GM12878 (cell line): ENCODE measurements at regions not wholly inside any gene's neighbourhood (a gene's known extent, or its start where the extent isn't known, plus 50 kb on each side); places are given as distances from the start of the nearest gene placed in this dataset.

Source experiments
- ATAC-seq: fragments of 200-7000 bp; cut with Tn5 transposase; 3 replicates; pipeline ENCODE4 v1.9.1; 2020; ENCODE audit warnings: mild to moderate bottlenecking, moderate library complexity
- BruUV-seq: library from RNA; stranded (reverse); fragments of 400-500 nt; replicated peaks from 2 replicates; lab custom pipeline; 2021; lab: Mats Ljungman, UMichigan
- CTCF ChIA-PET: fragments of 300-600 bp; sonication (Branson Sonifier 250); formaldehyde crosslinking; extraction: SDS; loops from one replicate; lab custom pipeline; 2021; ENCODE audit warnings: inconsistent platforms; lab: Yijun Ruan, JAX
- POLR2A ChIA-PET: fragments of 350-600 bp; formaldehyde crosslinking; extraction: SDS; loops from one replicate; lab custom pipeline; 2021; ENCODE audit warnings: inconsistent platforms; lab: Charles Lee
- RAD21 ChIA-PET: fragments of 300-600 bp; sonication (Branson Sonifier 250); formaldehyde crosslinking; loops from one replicate; lab custom pipeline; 2023; ENCODE audit warnings: antibody characterized with exemption; ENCODE audit not compliant: unreplicated experiment; lab: Charles Lee
- SMC1A ChIA-PET: fragments of 300-600 bp; sonication (Branson Sonifier 250); formaldehyde crosslinking; loops from one replicate; lab custom pipeline; 2023; ENCODE audit not compliant: unreplicated experiment, uncharacterized antibody; lab: Charles Lee
- DNase-seq: peaks from one replicate; pipeline ENCODE4 v3.0.0-alpha.2; 2011; ENCODE audit warnings: low read depth, low spot score
- FAIRE-seq: peaks from 3 replicates; lab custom pipeline; 2011; peaks lifted over from hg19 to GRCh38; lab: Jason Lieb, UNC
- H2AFZ ChIP-seq: 2 replicates; pipeline ENCODE4 v1.6.0; 2011; ENCODE audit warnings: low read depth, low read length, control low read depth; ENCODE audit not compliant: control insufficient read depth
- H3K27ac ChIP-seq: 2 replicates; pipeline ENCODE4 v1.5.1; 2011; ENCODE audit warnings: control low read depth; ENCODE audit not compliant: control insufficient read depth, insufficient read depth
- H3K27me3 ChIP-seq, 2 experiments: replicated peaks in 1 of 2; 2 replicates each; pipeline versions ENCODE4 v1.6.0 to v1.6.1; 2011; ENCODE audit warnings: low read length in 1 of 2; ENCODE audit not compliant: control insufficient read depth in 2 of 2, insufficient read depth in 2 of 2
- H3K36me3 ChIP-seq, 2 experiments: 2 replicates each; pipeline ENCODE4 v1.5.1; 2011; ENCODE audit warnings: low read length in 1 of 2; ENCODE audit not compliant: control insufficient read depth in 2 of 2, insufficient read depth in 2 of 2
- H3K4me1 ChIP-seq: 2 replicates; pipeline ENCODE4 v1.6.1; 2011; ENCODE audit warnings: mild to moderate bottlenecking, low read length, moderate library complexity, mixed read lengths; ENCODE audit not compliant: control insufficient read depth, insufficient read depth
- H3K4me2 ChIP-seq: 2 replicates; pipeline ENCODE4 v1.6.0; 2011; ENCODE audit warnings: control low read depth; ENCODE audit not compliant: control insufficient read depth, insufficient read depth
- H3K4me3 ChIP-seq: fragments of 200-600 bp; sonication (generic); 2 replicates; pipeline ENCODE4 v1.5.1; 2016
- H3K79me2 ChIP-seq: 2 replicates; pipeline ENCODE4 v1.6.0; 2011; ENCODE audit warnings: low read length; ENCODE audit not compliant: control insufficient read depth, insufficient read depth
- H3K9ac ChIP-seq: 2 replicates; pipeline ENCODE4 v1.8.0; 2011; ENCODE audit warnings: low read length, control low read depth, mixed read lengths; ENCODE audit not compliant: control insufficient read depth, insufficient read depth
- H3K9me3 ChIP-seq: replicated peaks from 3 replicates; pipeline ENCODE4 v1.5.1; 2011; ENCODE audit warnings: mild to moderate bottlenecking, low read length; ENCODE audit not compliant: control insufficient read depth, insufficient read depth
- H4K20me1 ChIP-seq: 2 replicates; pipeline ENCODE4 v1.6.0; 2011; ENCODE audit not compliant: control insufficient read depth, insufficient read depth
- ATF3 ChIP-seq: IDR thresholded peaks from 2 replicates; pipeline ENCODE4 v1.6.1; 2011; ENCODE audit warnings: low read depth, mild to moderate bottlenecking, low read length, moderate library complexity, borderline replicate concordance; ENCODE audit errors: extremely low read depth
- CBFB ChIP-seq: IDR thresholded peaks from 2 replicates; pipeline ENCODE4 v1.6.1; 2016; ENCODE audit warnings: antibody characterized with exemption, low read depth
- CTCF ChIP-seq, 3 experiments: IDR thresholded peaks in 2 of 3; conservative IDR thresholded peaks in 1 of 3; 2 replicates each; pipeline ENCODE4 v1.5.1; 2011; ENCODE audit warnings: low read depth in 3 of 3, low read length in 3 of 3, mild to moderate bottlenecking in 3 of 3, control low read depth in 2 of 3, moderate library complexity in 2 of 3, inconsistent platforms in 1 of 3, mixed read lengths in 1 of 3; ENCODE audit not compliant: control insufficient read depth in 2 of 3, insufficient read depth in 1 of 3; ENCODE audit errors: extremely low read depth in 1 of 3
- RAD21 ChIP-seq: IDR thresholded peaks from 2 replicates; pipeline ENCODE4 v1.6.1; 2011; ENCODE audit warnings: mild to moderate bottlenecking, low read depth, low read length, moderate library complexity; ENCODE audit not compliant: insufficient read depth
- SMC3 ChIP-seq: IDR thresholded peaks from 2 replicates; pipeline ENCODE4 v1.6.1; 2011; ENCODE audit warnings: low read length, improper control_type of control experiment, borderline replicate concordance
- TBL1XR1 ChIP-seq: IDR thresholded peaks from 2 replicates; pipeline ENCODE4 v1.6.1; 2012; ENCODE audit warnings: low read depth, low read length, improper control_type of control experiment
- WGBS: methylation state at CpG from one replicate; pipeline ENCODE4 v1.1.6; 2016; ENCODE audit warnings: low lambda C conversion rate; ENCODE audit not compliant: insufficient replicate concordance, insufficient coverage; ENCODE audit errors: missing lambda C conversion rate; 5-methylcytosine and 5-hydroxymethylcytosine counted together
- in situ Hi-C: fragments of 300-500 bp; cut with MboI; formaldehyde crosslinking; loops from 9 replicates; pipeline ENCODE4 v1.14.3; 2018; ENCODE audit warnings: mixed read lengths
- intact Hi-C: fragments of 100-400 bp; cut with micrococcal nuclease; formaldehyde crosslinking; loops from one replicate; pipeline ENCODE4 v1.14.2; 2022; ENCODE audit not compliant: unreplicated experiment

GRCh38 chr16:6643080-6643686 is 689.5 kb upstream of the RBFOX1 start:
- FAIRE-seq, result peak; percentile 64
- H3K4me3 ChIP-seq, result no peak overlapping the region
- intact Hi-C loops, result loop anchor here (5.0 to 10.0 kb wide), 3 partner anchors 628 to 1406 kb away; no protein-coding TSS in a partner anchor
- TF ChIP-seq CBFB (no peak), SMC3 (peak; percentile 74), ATF3 (no peak), CTCF (IDR thresholded peaks at IDR 0.05 in 2 of 3, conservative IDR thresholded peaks at IDR 0.05 in 1 of 3; ENCODE audit: control insufficient read depth in 2 of 3, extremely low read depth in 1 of 3, insufficient read depth in 1 of 3, low read depth in 3 of 3, low read length in 3 of 3) (peak; percentile 72 to 81 (median 78)), TBL1XR1 (no peak), RAD21 (peak; percentile 83)
- TF ChIP-seq, all 136 proteins: peak for 3
- Histone ChIP-seq H3K27me3 (no peaks in the 10 kb centered on the region), H3K4me2 (no peak overlapping the region), H3K36me3 (no peaks in the 10 kb centered on the region), H4K20me1 (no peaks in the 10 kb centered on the region), H2AFZ (no peak overlapping the region), H3K79me2 (no peaks in the 10 kb centered on the region), H3K9me3 (no peaks in the 10 kb centered on the region), H3K4me1 (no peaks in the 10 kb centered on the region), H3K9ac (no peak overlapping the region), H3K27ac (no peak overlapping the region)
- RAD21 ChIA-PET, result interaction anchor here (1.3 to 1.7 kb wide), 3 partner anchors 13 to 1027 kb away, joined by 4 to 6 read pairs (median 5); no protein-coding TSS in a partner anchor
- in situ Hi-C loops, result loop anchor here (5.0 kb wide), 1 partner anchor 1406 kb away; no protein-coding TSS in a partner anchor
- POLR2A ChIA-PET, result no interaction called here
- SMC1A ChIA-PET, result interaction anchor here (0.7 to 1.6 kb wide), 8 partner anchors 10 to 1009 kb away, joined by 3 to 6 read pairs (median 3); no protein-coding TSS in a partner anchor
- DNase-seq, result peak; percentile 11
- ATAC-seq, result peak; percentile 51
- CTCF ChIA-PET, result interaction anchor here (0.7 to 2.1 kb wide), 13 partner anchors 10 to 1027 kb away, joined by 3 to 11 read pairs (median 4); no protein-coding TSS in a partner anchor
- BruUV-seq, result no TSS peak
- WGBS, result 1% methylated on average over 5 of the region's 5 CpGs
